Mucosa of stomach (tissue), 1 donor: ENCODE measurements at regions not wholly inside any gene's neighbourhood (a gene's known extent, or its start where the extent isn't known, plus 50 kb on each side); places are given as distances from the start of the nearest gene placed in this dataset.

ENCODE experiments used
- H3K27me3 ChIP-seq: one replicate; pipeline ENCODE4 v1.7.0; 2013; ENCODE audit warnings: mild to moderate bottlenecking, low read length; ENCODE audit not compliant: control insufficient read depth, insufficient read depth
- H3K36me3 ChIP-seq: one replicate; pipeline ENCODE4 v1.7.0; 2013; ENCODE audit warnings: low read length; ENCODE audit not compliant: control insufficient read depth, insufficient read depth
- H3K4me1 ChIP-seq: one replicate; pipeline ENCODE4 v1.7.0; 2013; ENCODE audit warnings: mild to moderate bottlenecking, low read length; ENCODE audit not compliant: control insufficient read depth, insufficient read depth
- H3K4me3 ChIP-seq: one replicate; pipeline ENCODE4 v1.7.0; 2013; ENCODE audit warnings: low read length
- H3K9ac ChIP-seq: one replicate; pipeline ENCODE4 v1.7.0; 2013; ENCODE audit warnings: mild to moderate bottlenecking, low read length, moderate library complexity
- H3K9me3 ChIP-seq: one replicate; pipeline ENCODE4 v1.7.0; 2013; ENCODE audit warnings: mild to moderate bottlenecking, low read length, moderate library complexity; ENCODE audit not compliant: control insufficient read depth
- donor health status: Pancreatic carcinoma.

DNA sequence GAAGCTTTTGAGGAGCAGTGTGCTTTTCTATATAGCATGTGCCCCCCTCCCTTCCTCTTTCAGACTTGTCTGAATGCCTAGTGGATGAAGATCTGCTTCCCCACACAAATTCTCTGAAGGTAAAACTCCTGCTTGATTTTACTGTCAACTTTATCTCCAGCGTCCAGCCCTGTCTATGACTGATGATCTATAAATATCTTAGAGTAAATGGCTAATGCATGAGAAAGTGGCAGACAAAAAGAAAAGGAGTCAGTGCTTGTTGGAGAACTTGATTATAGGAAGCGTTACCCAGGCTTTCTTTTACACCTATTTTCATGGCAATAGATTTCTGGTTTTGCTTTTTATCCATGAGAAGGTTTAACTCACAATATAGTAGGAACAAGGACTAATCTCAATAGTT lies 168.3 kb upstream of the HS3ST1 start:
- Histone ChIP-seq H3K36me3 (no peaks in the 10 kb centered on the region), H3K4me3 (no peak overlapping the region), H3K9ac (no peak overlapping the region), H3K9me3 (no peaks in the 10 kb centered on the region), H3K4me1 (peaks cover 26% of the 10 kb centered on the region), H3K27me3 (no peaks in the 10 kb centered on the region)

DNA sequence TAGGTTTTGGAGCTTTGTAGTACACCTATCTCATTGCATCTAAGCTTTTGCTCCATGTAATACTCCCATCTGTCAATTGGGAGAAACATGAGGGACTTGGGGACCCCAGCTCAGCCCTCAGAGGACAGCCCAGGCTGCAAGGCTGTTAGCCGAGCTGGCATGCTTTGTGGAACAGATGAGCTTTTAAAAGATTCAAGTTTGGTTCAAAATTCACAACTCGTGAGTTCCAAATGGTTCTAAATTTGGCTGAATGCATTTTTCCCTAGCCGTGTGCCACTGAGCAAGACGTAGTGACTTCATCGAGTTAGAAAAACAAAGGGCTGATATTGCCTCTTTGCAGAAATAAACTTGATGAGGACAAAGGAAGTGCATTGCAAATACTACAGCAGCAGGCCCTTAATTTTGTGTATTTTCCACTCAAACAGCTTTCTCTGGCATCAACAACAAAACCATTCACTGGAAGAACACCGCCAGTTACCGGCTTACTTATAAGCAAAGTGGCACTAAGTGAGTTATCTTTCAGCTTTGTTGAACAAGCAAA lies 165.0 kb upstream of the HS3ST1 start:
- peaks cover 26% of the 10 kb centered on the region for H3K4me1 ChIP-seq
- H3K9ac ChIP-seq = no peak overlapping the region
- no peak overlapping the region for H3K4me3 ChIP-seq
- H3K36me3 ChIP-seq = no peaks in the 10 kb centered on the region
- H3K27me3 ChIP-seq = no peaks in the 10 kb centered on the region
- H3K9me3 ChIP-seq = no peaks in the 10 kb centered on the region

DNA sequence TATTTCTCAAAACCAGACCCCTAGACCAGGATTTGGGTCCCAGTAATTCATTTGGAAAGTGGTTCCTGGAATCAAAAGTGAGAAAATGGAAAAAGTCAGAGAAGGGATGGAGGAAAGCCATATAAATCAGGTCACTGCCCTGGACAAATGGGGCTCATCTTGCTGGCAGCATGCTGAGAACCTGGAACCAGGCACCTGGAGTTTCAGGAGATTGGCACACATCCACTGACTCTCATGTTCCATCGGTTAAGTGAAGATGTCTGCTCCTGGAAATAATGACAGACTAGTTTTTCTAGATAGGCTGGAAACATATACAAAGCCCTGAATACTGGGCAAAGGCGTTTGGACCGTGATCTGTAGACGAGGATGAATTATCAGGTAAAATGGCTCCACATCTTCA lies 163.6 kb upstream of the HS3ST1 start:
- H3K4me1 ChIP-seq = peaks cover 26% of the 10 kb centered on the region
- H3K4me3 ChIP-seq = no peak overlapping the region
- H3K27me3 ChIP-seq = no peaks in the 10 kb centered on the region
- no peaks in the 10 kb centered on the region for H3K36me3 ChIP-seq
- no peaks in the 10 kb centered on the region for H3K9me3 ChIP-seq
- no peak overlapping the region for H3K9ac ChIP-seq

DNA sequence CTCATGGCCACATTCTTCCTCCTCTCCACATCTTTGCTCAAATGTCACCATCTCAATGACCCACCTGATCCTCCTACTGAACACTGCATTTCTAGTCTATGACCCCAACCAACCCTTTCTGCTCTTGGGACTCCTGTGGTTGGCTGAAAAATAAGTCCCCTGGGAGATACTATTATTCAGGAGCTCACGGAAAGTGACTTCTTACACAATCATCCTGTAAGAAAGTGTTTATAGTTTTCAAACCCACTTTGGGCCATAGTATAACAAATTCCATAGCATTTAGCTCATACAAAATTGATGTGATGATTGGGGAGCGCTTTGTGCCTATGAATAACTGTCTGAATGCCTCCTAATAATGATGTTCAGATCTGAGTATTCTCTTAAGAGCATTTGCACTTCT lies 161.4 kb upstream of the HS3ST1 start:
- Histone ChIP-seq H3K27me3 (no peaks in the 10 kb centered on the region), H3K9me3 (no peaks in the 10 kb centered on the region), H3K36me3 (no peaks in the 10 kb centered on the region), H3K4me1 (peaks cover 25% of the 10 kb centered on the region), H3K9ac (no peak overlapping the region), H3K4me3 (no peak overlapping the region)

DNA sequence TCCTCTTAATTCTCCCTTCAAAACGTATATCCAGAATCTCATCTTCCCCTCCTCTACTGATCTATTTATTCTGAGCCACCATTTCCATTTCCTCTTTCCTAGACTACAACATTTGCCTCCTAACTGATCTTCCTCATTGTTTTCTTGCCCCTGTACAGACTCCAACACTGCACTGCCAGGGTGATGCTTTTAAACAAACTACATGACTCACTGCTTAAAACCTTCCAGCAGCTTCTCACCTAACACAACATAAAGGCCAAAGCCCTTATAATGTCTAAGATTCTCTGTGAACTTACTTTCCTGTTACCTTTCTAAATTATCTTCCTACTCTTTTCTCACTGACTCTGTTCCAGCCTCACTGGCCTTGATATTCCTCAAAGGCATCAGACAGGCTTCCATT lies 161.0 kb upstream of the HS3ST1 start:
- H3K4me3 ChIP-seq = no peak overlapping the region
- H3K36me3 ChIP-seq = no peaks in the 10 kb centered on the region
- peaks cover 26% of the 10 kb centered on the region for H3K4me1 ChIP-seq

DNA sequence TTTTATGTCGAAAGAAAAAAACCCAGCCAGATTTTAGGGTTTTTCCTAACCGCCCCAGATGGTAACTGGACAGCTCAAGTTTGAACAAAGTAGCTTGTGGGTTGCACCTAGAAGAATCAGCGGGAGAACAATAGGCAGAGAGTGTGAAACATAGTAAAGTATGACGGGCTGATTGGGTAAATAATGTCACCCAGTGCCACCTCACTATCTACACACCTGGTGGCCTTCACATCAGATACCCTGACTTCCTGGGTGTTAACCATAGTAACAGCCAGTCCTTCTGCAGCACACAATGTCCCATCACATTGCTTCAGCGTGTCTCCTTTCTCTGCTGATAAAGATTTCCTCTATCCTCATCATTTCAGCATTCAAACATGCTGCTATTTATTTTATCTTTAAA lies 159.1 kb upstream of the HS3ST1 start:
- H3K27me3 ChIP-seq = no peaks in the 10 kb centered on the region
- H3K9ac ChIP-seq = no peak overlapping the region
- no peaks in the 10 kb centered on the region for H3K9me3 ChIP-seq
- H3K4me1 ChIP-seq = peaks cover 26% of the 10 kb centered on the region
- no peak overlapping the region for H3K4me3 ChIP-seq
- H3K36me3 ChIP-seq = no peaks in the 10 kb centered on the region

More for the DNA sequence above, 161.0 kb upstream of the HS3ST1 start:
- H3K9me3 ChIP-seq = no peaks in the 10 kb centered on the region
- H3K27me3 ChIP-seq = no peaks in the 10 kb centered on the region
- no peak overlapping the region for H3K9ac ChIP-seq

DNA sequence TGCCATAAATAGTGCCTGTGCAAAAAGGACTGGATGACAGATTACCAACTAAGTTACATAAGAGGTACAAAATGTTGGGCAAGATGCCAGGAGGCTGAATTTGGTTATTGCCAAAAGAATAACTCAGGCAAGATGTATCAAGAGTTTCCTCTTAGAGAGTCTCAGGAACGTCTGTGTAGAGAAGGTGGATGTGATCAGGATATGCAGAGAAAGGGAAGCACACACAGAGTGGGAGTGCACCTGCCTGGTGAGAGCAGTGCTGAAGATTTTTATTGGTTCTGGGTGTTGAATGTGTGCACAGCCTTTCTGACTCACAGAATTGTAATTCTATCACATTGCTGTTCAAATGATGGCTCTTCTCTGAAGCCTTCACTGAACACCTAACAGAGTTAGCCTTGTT lies 156.8 kb upstream of the HS3ST1 start:
- no peaks in the 10 kb centered on the region for H3K27me3 ChIP-seq
- H3K9me3 ChIP-seq = no peaks in the 10 kb centered on the region
- peaks cover 26% of the 10 kb centered on the region for H3K4me1 ChIP-seq
- H3K36me3 ChIP-seq = no peaks in the 10 kb centered on the region
- no peak overlapping the region for H3K4me3 ChIP-seq
- no peak overlapping the region for H3K9ac ChIP-seq

DNA sequence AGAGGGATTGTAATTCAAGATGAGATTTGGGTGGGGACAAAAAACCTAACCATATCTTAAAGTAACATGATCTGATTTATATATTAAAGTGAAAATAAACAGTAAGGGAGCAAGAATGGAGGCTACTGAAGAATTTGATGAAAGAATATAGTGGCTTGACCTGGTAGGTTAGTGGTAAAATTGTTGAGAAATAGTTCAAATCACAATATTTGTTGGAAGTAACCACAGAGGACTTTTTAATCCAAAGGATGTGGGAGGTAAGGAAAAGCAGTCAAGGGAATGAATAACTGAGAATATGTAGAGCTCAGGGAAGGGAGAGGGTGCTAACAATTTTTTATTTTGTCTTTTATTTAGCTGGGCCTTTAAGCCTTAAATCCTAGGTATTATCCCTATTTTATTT lies 139.8 kb upstream of the HS3ST1 start:
- Histone ChIP-seq H3K36me3 (no peaks in the 10 kb centered on the region), H3K27me3 (no peaks in the 10 kb centered on the region), H3K9me3 (no peaks in the 10 kb centered on the region), H3K4me3 (no peak overlapping the region), H3K9ac (no peak overlapping the region), H3K4me1 (peaks cover 4% of the 10 kb centered on the region)

DNA sequence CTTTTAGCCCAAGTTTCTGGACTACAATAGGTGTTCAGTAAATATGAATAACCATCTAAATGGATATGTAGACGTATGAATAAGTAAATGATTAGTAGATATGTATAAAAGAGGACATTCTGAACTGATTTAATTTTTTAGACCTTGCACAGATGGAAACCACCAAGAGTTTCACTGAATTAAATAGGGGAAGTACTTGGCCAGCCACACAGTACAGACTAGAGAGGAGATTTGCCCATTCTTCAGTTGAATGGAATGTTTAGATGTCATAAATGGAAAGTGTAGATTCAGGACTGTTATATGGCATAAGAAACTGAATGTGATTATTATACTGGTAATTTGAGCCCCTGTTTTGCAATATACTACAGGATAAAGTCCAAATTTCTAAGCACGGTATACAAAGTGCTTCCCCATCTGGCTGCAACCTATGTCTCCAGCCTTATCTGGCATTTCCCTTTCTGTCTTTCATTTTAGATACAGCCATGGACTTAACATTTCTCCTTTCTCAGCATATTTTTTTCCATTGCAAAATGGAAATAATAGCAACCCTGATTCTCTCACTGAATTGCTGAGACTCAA lies 137.8 kb upstream of the HS3ST1 start:
- H3K9ac ChIP-seq = no peak overlapping the region
- H3K9me3 ChIP-seq = no peaks in the 10 kb centered on the region
- H3K27me3 ChIP-seq = no peaks in the 10 kb centered on the region
- H3K4me1 ChIP-seq = peaks cover 4% of the 10 kb centered on the region
- H3K36me3 ChIP-seq = no peaks in the 10 kb centered on the region
- no peak overlapping the region for H3K4me3 ChIP-seq

DNA sequence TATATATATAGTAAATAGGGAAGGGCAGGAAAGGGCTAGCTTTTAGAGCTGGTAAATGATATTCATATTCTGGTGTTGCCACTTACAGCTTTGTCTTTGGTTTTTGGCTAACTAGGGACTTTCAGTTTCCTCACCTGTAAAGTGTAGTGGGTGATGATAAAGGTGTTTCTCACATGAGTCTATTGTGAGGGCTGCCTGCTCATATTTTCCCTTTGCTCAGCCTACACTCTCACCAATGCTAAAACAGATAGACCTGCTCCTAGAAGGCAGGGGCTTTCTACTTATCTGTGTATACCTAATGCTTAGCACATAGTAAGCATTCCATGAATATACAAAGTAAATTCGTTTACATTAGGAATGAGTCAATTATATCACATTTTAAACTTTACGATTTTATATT lies 137.2 kb upstream of the HS3ST1 start:
- no peaks in the 10 kb centered on the region for H3K27me3 ChIP-seq
- no peaks in the 10 kb centered on the region for H3K9me3 ChIP-seq
- H3K4me1 ChIP-seq = peaks cover 4% of the 10 kb centered on the region
- no peak overlapping the region for H3K9ac ChIP-seq
- H3K4me3 ChIP-seq = no peak overlapping the region
- H3K36me3 ChIP-seq = no peaks in the 10 kb centered on the region

DNA sequence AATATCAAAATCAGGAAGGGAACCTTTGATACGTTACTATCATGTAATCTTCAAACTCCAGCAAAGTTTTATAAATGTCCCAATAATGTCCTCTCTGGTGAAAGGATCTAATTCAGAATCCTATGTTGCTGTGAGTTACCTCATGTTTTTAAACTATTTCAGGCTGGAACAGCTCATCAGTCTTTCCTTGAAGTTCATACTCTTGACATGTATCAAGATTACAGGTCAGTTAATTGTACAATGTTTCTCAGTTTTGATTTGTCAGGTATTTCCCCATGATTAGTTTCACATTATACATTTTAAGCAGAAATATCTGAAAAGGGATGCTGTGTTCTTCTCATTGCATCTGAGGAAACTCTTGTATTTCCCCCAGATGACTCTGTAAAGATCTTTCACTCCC lies 136.5 kb upstream of the HS3ST1 start:
- no peak overlapping the region for H3K4me3 ChIP-seq
- H3K27me3 ChIP-seq = no peaks in the 10 kb centered on the region
- H3K36me3 ChIP-seq = no peaks in the 10 kb centered on the region
- H3K4me1 ChIP-seq = peaks cover 4% of the 10 kb centered on the region
- H3K9ac ChIP-seq = no peak overlapping the region
- H3K9me3 ChIP-seq = no peaks in the 10 kb centered on the region

DNA sequence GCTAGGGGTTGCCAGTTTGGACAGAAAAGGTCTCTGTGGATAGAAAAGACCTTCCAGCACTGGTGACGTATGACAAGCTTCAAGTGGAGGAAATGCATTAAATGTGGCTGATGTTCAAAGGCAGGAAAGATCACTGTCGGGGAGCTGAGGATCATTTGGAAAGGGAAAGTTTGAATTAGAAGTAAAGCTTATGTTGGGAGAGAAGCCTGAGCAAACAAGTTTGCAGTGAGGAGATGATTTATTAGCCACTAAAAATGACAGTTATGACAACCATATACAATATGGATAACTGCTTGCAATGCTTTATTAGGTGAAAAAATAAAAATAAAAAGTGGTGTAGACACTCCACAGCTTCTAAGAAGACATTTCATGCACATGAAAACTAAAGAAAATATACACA lies 135.3 kb upstream of the HS3ST1 start:
- Histone ChIP-seq H3K36me3 (no peaks in the 10 kb centered on the region), H3K4me1 (peaks cover 4% of the 10 kb centered on the region), H3K27me3 (no peaks in the 10 kb centered on the region), H3K9me3 (no peaks in the 10 kb centered on the region), H3K4me3 (no peak overlapping the region), H3K9ac (no peak overlapping the region)

DNA sequence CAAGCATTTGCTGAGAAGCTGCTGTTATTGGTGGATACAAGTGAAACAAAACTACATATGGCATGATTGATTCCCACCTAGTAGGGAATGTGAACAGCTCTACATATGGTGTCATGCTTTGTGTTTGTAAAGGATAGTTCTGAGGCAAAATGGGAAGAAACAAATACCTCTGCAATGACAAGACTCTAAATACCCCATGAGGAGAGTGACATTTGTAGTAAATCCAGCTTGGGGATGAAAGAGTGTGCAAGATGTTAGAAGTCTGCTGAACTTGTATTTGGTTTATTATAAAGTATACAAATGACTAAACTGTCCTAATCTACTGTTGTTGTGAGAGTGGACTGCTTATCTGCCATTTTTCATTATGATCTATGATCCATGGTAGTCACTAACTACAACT lies 120.8 kb upstream of the HS3ST1 start:
- H3K27me3 ChIP-seq = no peaks in the 10 kb centered on the region
- no peaks in the 10 kb centered on the region for H3K9me3 ChIP-seq
- no peaks in the 10 kb centered on the region for H3K36me3 ChIP-seq
- H3K9ac ChIP-seq = no peak overlapping the region
- peaks cover 18% of the 10 kb centered on the region for H3K4me1 ChIP-seq
- no peak overlapping the region for H3K4me3 ChIP-seq
